HCT116 (cell line): ENCODE measurements at regions not wholly inside any gene's neighbourhood (a gene's known extent, or its start where the extent isn't known, plus 50 kb on each side); places are given as distances from the start of the nearest gene placed in this dataset.
"Not testable (repeated sequence)": the region's sequence is repeated elsewhere in the genome, so short reads cannot be mapped to it uniquely, and the experiment has no call there.

Experiments used
- ATAC-seq: fragments of 200-7000 bp; cut with Tn5 transposase; 2 replicates; pipeline ENCODE4 v1.9.1; 2020; ENCODE audit warnings: mild to moderate bottlenecking, moderate library complexity
- BruUV-seq: library from RNA; stranded (reverse); fragments of 400-500 nt; replicated peaks from 2 replicates; lab custom pipeline; 2021; lab: Mats Ljungman, UMichigan
- CTCF ChIA-PET: fragments of 300-600 bp; sonication (Branson Sonifier 250); formaldehyde crosslinking; loops from one replicate; lab custom pipeline; 2021; ENCODE audit warnings: antibody characterized with exemption; lab: Charles Lee
- POLR2A ChIA-PET: fragments of 300-600, 350-600 bp; sonication (Branson Sonifier 250); formaldehyde crosslinking; loops from one replicate; lab custom pipeline; 2021; ENCODE audit warnings: antibody characterized with exemption; lab: Charles Lee
- RAD21 ChIA-PET, 2 experiments: fragments of 300-600 bp; sonication (Branson Sonifier 250); formaldehyde crosslinking; loops; one replicate each; lab custom pipeline; 2023; ENCODE audit warnings: low total read pairs in 2 of 2; ENCODE audit not compliant: uncharacterized antibody in 2 of 2, unreplicated experiment in 2 of 2, low non-redundant PET in 1 of 2; lab: Charles Lee
- DNase-seq: peaks from one replicate; pipeline ENCODE4 v3.0.0-alpha.2; 2010; ENCODE audit warnings: low read depth, low spot score
- H2AFZ ChIP-seq: fragments of 200-600 bp; shearing (Covaris generic), sonication (generic); 2 replicates; pipeline ENCODE4 v1.6.1; 2017; ENCODE audit warnings: low read depth, mixed run types, mixed read lengths, antibody characterized with exemption, low read length; ENCODE audit not compliant: poor library complexity, severe bottlenecking
- H3K27ac ChIP-seq: 2 replicates; pipeline ENCODE4 v1.5.1; 2012; ENCODE audit warnings: low read depth, low read length
- H3K27me3 ChIP-seq: fragments of 200-600 bp; sonication (generic); 2 replicates; pipeline ENCODE4 v1.6.1; 2016; ENCODE audit warnings: mixed run types, low read length, mixed read lengths; ENCODE audit not compliant: insufficient read depth
- H3K36me3 ChIP-seq, 2 experiments: fragments of 200-500 bp in 1 of 2; fragments of 200-600 bp in 1 of 2; sonication (Bioruptor generic) in 1 of 2; sonication (generic) in 1 of 2; 2 replicates each; pipeline versions ENCODE4 v1.5.1 to v1.6.1; 2014 to 2016; ENCODE audit warnings: low read length in 2 of 2, inconsistent platforms in 1 of 2, mixed read lengths in 1 of 2, mixed run types in 1 of 2; ENCODE audit not compliant: insufficient read depth in 2 of 2, control insufficient read depth in 1 of 2
- H3K4me1 ChIP-seq, 2 experiments: fragments of 200-600 bp in 1 of 2; sonication (generic) in 1 of 2; 2 replicates each; pipeline versions ENCODE4 v1.5.1 to v1.6.1; 2012 to 2017; ENCODE audit warnings: low read length in 2 of 2, inconsistent platforms in 1 of 2, mild to moderate bottlenecking in 1 of 2, mixed read lengths in 1 of 2, mixed run types in 1 of 2, moderate library complexity in 1 of 2; ENCODE audit not compliant: insufficient read depth in 2 of 2, control insufficient read depth in 1 of 2
- H3K4me2 ChIP-seq: fragments of 200-600 bp; sonication (generic); 2 replicates; pipeline ENCODE4 v1.6.1; 2017; ENCODE audit warnings: mixed run types, low read length, mixed read lengths
- H3K4me3 ChIP-seq, 2 experiments: fragments of 200-600 bp in 1 of 2; sonication (generic) in 1 of 2; replicated peaks in 1 of 2; 2 replicates each; pipeline ENCODE4 v1.5.1; 2011 to 2016; ENCODE audit warnings: low read length in 2 of 2, control low read depth in 1 of 2, low read depth in 1 of 2, mild to moderate bottlenecking in 1 of 2, mixed read lengths in 1 of 2, mixed run types in 1 of 2
- H3K79me2 ChIP-seq: fragments of 200-600 bp; sonication (generic); 2 replicates; pipeline ENCODE4 v1.6.1; 2017; ENCODE audit warnings: mild to moderate bottlenecking, mixed run types, low read length, moderate library complexity, mixed read lengths; ENCODE audit not compliant: insufficient read depth
- H3K9ac ChIP-seq: fragments of 200-600 bp; sonication (generic); 2 replicates; pipeline ENCODE4 v1.6.1; 2016; ENCODE audit warnings: low read length, mixed read lengths
- H3K9me2 ChIP-seq: fragments of 200-600 bp; sonication (generic), shearing (Covaris generic); 2 replicates; pipeline ENCODE4 v1.6.1; 2017; ENCODE audit warnings: mixed run types, mild to moderate bottlenecking, moderate library complexity; ENCODE audit not compliant: insufficient read depth
- H3K9me3 ChIP-seq, 2 experiments: fragments of 200-500 bp in 1 of 2; fragments of 200-600 bp in 1 of 2; sonication (Bioruptor generic) in 1 of 2; sonication (generic) in 1 of 2; 2 replicates each; pipeline ENCODE4 v1.6.1; 2014 to 2017; ENCODE audit warnings: low read length in 2 of 2, mixed read lengths in 2 of 2, inconsistent platforms in 1 of 2, low read depth in 1 of 2, mild to moderate bottlenecking in 1 of 2, mixed run types in 1 of 2, moderate library complexity in 1 of 2; ENCODE audit not compliant: control insufficient read depth in 1 of 2, insufficient read depth in 1 of 2
- H4K20me1 ChIP-seq: fragments of 200-600 bp; sonication (generic), shearing (Covaris generic); 2 replicates; pipeline ENCODE4 v1.6.1; 2017; ENCODE audit warnings: mixed run types, mild to moderate bottlenecking, moderate library complexity; ENCODE audit not compliant: insufficient read depth
- EGR1 ChIP-seq: IDR thresholded peaks from 2 replicates; pipeline ENCODE4 v1.6.1; 2012; ENCODE audit warnings: low read depth
- POLR2AphosphoS5 ChIP-seq: IDR thresholded peaks from 2 replicates; pipeline ENCODE4 v1.6.1; 2011; ENCODE audit warnings: mild to moderate bottlenecking, low read depth, low read length, moderate library complexity
- RAD21 ChIP-seq: IDR thresholded peaks from 2 replicates; pipeline ENCODE4 v1.6.1; 2012; ENCODE audit warnings: low read depth, mild to moderate bottlenecking
- YY1 ChIP-seq: IDR thresholded peaks from 2 replicates; pipeline ENCODE4 v1.6.1; 2011; ENCODE audit warnings: low read length, low read depth, moderate library complexity, mild to moderate bottlenecking; ENCODE audit not compliant: insufficient replicate concordance; ENCODE audit errors: extremely low read depth
- ZNF274 ChIP-seq: fragments of 200-500 bp; sonication (Bioruptor generic); IDR thresholded peaks from 2 replicates; pipeline ENCODE4 v1.6.1; 2014; ENCODE audit warnings: mild to moderate bottlenecking, low read depth, low read length, inconsistent platforms
- intact Hi-C: fragments of 100-400 bp; cut with micrococcal nuclease; formaldehyde crosslinking; loops from 2 replicates; pipeline ENCODE4 v1.10.0; 2022
- TF ChIP-seq, protein P1 (sequence below): IDR thresholded peaks from 2 replicates; pipeline ENCODE4 v1.6.1; 2012

- TF ChIP-seq ZNF274 = no peak
- TF ChIP-seq POLR2AphosphoS5 = no peak
- TF ChIP-seq EGR1 = no peak
- TF ChIP-seq, protein P1, sequence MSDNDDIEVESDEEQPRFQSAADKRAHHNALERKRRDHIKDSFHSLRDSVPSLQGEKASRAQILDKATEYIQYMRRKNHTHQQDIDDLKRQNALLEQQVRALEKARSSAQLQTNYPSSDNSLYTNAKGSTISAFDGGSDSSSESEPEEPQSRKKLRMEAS = no peak
- TF ChIP-seq YY1 = no peak
- TF ChIP-seq RAD21 = no peak
- TF ChIP-seq, all 23 proteins: peak for 0
These were observed 67.4 kb upstream of the GBA3 start (continued) for GRCh38 chr4:22625311-22625710.

- H4K20me1 ChIP-seq, ATAC-seq, H3K9ac ChIP-seq, POLR2A ChIA-PET, H3K36me3 ChIP-seq, H3K9me2 ChIP-seq, DNase-seq, H3K27me3 ChIP-seq, H2AFZ ChIP-seq, H3K79me2 ChIP-seq, H3K4me2 ChIP-seq, RAD21 ChIA-PET, H3K27ac ChIP-seq, H3K4me3 ChIP-seq, intact Hi-C loops, CTCF ChIA-PET, BruUV-seq, H3K9me3 ChIP-seq: not testable (repeated sequence)
- H3K4me1 ChIP-seq = peaks cover 0 to 12% of the 10 kb centered on the region in 2 experiments; a peak in 2 of 4 replicates
These were observed 64.9 kb upstream of the GBA3 start for GRCh38 chr4:22627851-22628250.

GRCh38 chr4:22630161-22630975 lies 62.4 kb upstream of the GBA3 start:
- H3K79me2 ChIP-seq, H3K4me1 ChIP-seq, H3K4me2 ChIP-seq, BruUV-seq, DNase-seq, intact Hi-C loops, H3K36me3 ChIP-seq, H3K9me3 ChIP-seq, H2AFZ ChIP-seq, H3K9ac ChIP-seq, H3K27ac ChIP-seq, RAD21 ChIA-PET, H3K4me3 ChIP-seq, H4K20me1 ChIP-seq, ATAC-seq, CTCF ChIA-PET, H3K9me2 ChIP-seq, H3K27me3 ChIP-seq: not testable (repeated sequence)
- POLR2A ChIA-PET = interaction anchor here (0.6 kb wide), 1 partner anchor 10 kb away, joined by 3 read pairs; no protein-coding TSS in a partner anchor

DNA sequence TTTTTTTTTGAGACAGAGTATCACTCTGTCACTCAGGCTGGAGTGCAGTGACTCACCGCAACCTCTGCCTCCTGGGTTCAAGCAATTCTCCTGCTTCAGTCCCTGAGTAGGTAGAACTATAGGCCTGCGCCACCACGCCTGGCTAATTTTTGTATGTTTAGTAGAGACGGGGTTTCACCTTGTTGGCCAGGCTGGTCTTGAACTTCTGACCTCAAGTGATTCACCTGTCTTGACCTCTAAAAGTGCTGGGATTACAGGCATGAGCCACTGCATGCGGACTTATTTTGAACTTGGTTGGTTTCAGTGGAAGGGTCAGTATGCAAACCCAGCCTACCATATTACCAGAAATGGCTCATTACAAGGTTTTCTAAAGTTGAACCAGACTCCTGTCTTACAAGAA lies 61.6 kb upstream of the GBA3 start:
- H3K79me2 ChIP-seq, H3K27me3 ChIP-seq, H3K9me2 ChIP-seq, H3K4me2 ChIP-seq, ATAC-seq, RAD21 ChIA-PET, H4K20me1 ChIP-seq, H3K9me3 ChIP-seq, H3K36me3 ChIP-seq, H3K4me1 ChIP-seq, intact Hi-C loops, H2AFZ ChIP-seq, BruUV-seq, DNase-seq, CTCF ChIA-PET, H3K9ac ChIP-seq, H3K27ac ChIP-seq, POLR2A ChIA-PET, H3K4me3 ChIP-seq: not testable (repeated sequence)
